GM23338 (cell line): ENCODE measurements at regions not wholly inside any gene's neighbourhood (a gene's known extent, or its start where the extent isn't known, plus 50 kb on each side); places are given as distances from the start of the nearest gene placed in this dataset.

ENCODE experiments used
- ATAC-seq: fragments of 200-7000 bp; cut with Tn5 transposase; 3 replicates; pipeline ENCODE4 v1.9.1; 2020
- DNase-seq: peaks from one replicate; pipeline ENCODE4 v3.0.0-alpha.2; 2015; ENCODE audit warnings: low spot score
- H2AFZ ChIP-seq: fragments of 200-600 bp; sonication (generic); 2 replicates; pipeline ENCODE4 v1.8.0; 2016; ENCODE audit warnings: antibody characterized with exemption, mild to moderate bottlenecking, moderate library complexity
- H3F3A ChIP-seq: fragments of 200-600 bp; sonication (generic); replicated peaks from 2 replicates; pipeline ENCODE4 v1.8.0; 2017; ENCODE audit warnings: antibody characterized with exemption, mixed run types, low read depth
- H3K27ac ChIP-seq: fragments of 200-600 bp; sonication (generic); 2 replicates; pipeline ENCODE4 v1.6.1; 2016; ENCODE audit warnings: low read depth
- H3K27me3 ChIP-seq: fragments of 200-600 bp; sonication (generic); 2 replicates; pipeline ENCODE4 v1.8.0; 2016; ENCODE audit warnings: mild to moderate bottlenecking, mixed run types, moderate library complexity; ENCODE audit not compliant: insufficient read depth
- H3K36me3 ChIP-seq: fragments of 200-600 bp; sonication (generic); 2 replicates; pipeline ENCODE4 v1.8.0; 2016; ENCODE audit warnings: mild to moderate bottlenecking; ENCODE audit not compliant: insufficient read depth
- H3K4me1 ChIP-seq: fragments of 200-600 bp; sonication (generic); 2 replicates; pipeline ENCODE4 v1.8.0; 2016; ENCODE audit warnings: mild to moderate bottlenecking, moderate library complexity; ENCODE audit not compliant: insufficient read depth
- H3K4me2 ChIP-seq: fragments of 200-600 bp; sonication (generic); 2 replicates; pipeline ENCODE4 v1.7.1; 2017; ENCODE audit warnings: mixed run types
- H3K4me3 ChIP-seq: fragments of 200-600 bp; sonication (generic); 2 replicates; pipeline ENCODE4 v1.6.1; 2016; ENCODE audit warnings: mixed run types
- H3K79me2 ChIP-seq: fragments of 200-600 bp; sonication (generic); replicated peaks from 2 replicates; pipeline ENCODE4 v1.8.0; 2017; ENCODE audit warnings: mild to moderate bottlenecking; ENCODE audit not compliant: insufficient read depth
- H3K9me2 ChIP-seq: fragments of 200-600 bp; sonication (generic); 2 replicates; pipeline ENCODE4 v1.8.0; 2017; ENCODE audit not compliant: insufficient read depth
- H4K20me1 ChIP-seq: fragments of 200-600 bp; sonication (generic); replicated peaks from 2 replicates; pipeline ENCODE4 v1.8.0; 2017; ENCODE audit warnings: mild to moderate bottlenecking; ENCODE audit not compliant: insufficient read depth
- H3K27ac Mint-ChIP-seq: 2 replicates; pipeline ENCODE4 v1.8.0; 2020; ENCODE audit warnings: inconsistent platforms, mild to moderate bottlenecking, moderate library complexity, mixed read lengths
- H3K27me3 Mint-ChIP-seq: 3 replicates; pipeline ENCODE4 v1.8.0; 2022; ENCODE audit warnings: low read depth, mild to moderate bottlenecking, moderate library complexity, mixed read lengths, inconsistent platforms; ENCODE audit not compliant: insufficient read depth, poor library complexity
- H3K36me3 Mint-ChIP-seq: 3 replicates; pipeline ENCODE4 v1.8.0; 2021; ENCODE audit warnings: low read depth, mild to moderate bottlenecking, inconsistent platforms, moderate library complexity, mixed read lengths
- H3K4me1 Mint-ChIP-seq: 3 replicates; pipeline ENCODE4 v1.8.0; 2020; ENCODE audit warnings: mild to moderate bottlenecking, inconsistent platforms, mixed read lengths
- H3K4me3 Mint-ChIP-seq: 3 replicates; pipeline ENCODE4 v1.8.0; 2021; ENCODE audit warnings: moderate library complexity, mild to moderate bottlenecking, inconsistent platforms, mixed read lengths
- H3K9me3 Mint-ChIP-seq: 3 replicates; pipeline ENCODE4 v1.8.0; 2020; ENCODE audit warnings: moderate library complexity, mild to moderate bottlenecking, inconsistent platforms, mixed read lengths
- CREB1 ChIP-seq: fragments of 250-450 bp; sonication (Bioruptor Pico); IDR thresholded peaks from 2 replicates; pipeline ENCODE4 v1.5.0; 2020; ENCODE audit warnings: low read depth, mild to moderate bottlenecking, moderate library complexity
- EZH2 ChIP-seq: fragments of 200-600 bp; sonication (generic); IDR thresholded peaks from one replicate; pipeline ENCODE4 v1.8.0; 2017; ENCODE audit warnings: antibody characterized with exemption, mild to moderate bottlenecking, low read depth; ENCODE audit not compliant: unreplicated experiment
- EZH2phosphoT487 ChIP-seq: fragments of 200-600 bp; sonication (generic); IDR thresholded peaks from one replicate; pipeline ENCODE4 v1.8.1; 2018; ENCODE audit warnings: antibody characterized with exemption; ENCODE audit not compliant: unreplicated experiment
- JUNB ChIP-seq: IDR thresholded peaks from one replicate; pipeline ENCODE4 v1.6.1; 2016; ENCODE audit warnings: antibody characterized with exemption; ENCODE audit not compliant: unreplicated experiment
- NANOG ChIP-seq: IDR thresholded peaks from 2 replicates; pipeline ENCODE4 v1.6.1; 2016; ENCODE audit warnings: antibody characterized with exemption, borderline replicate concordance
- POLR2AphosphoS5 ChIP-seq: IDR thresholded peaks from 2 replicates; pipeline ENCODE4 v1.6.1; 2016; ENCODE audit warnings: antibody characterized with exemption, low read depth
- STAT1 ChIP-seq: IDR thresholded peaks from one replicate; pipeline ENCODE4 v1.6.1; 2016; ENCODE audit warnings: antibody characterized with exemption; ENCODE audit not compliant: unreplicated experiment
- ZNF114 ChIP-seq: fragments of 250-450 bp; sonication (Bioruptor Pico); IDR thresholded peaks from 2 replicates; pipeline ENCODE4 v1.5.0; 2020; ENCODE audit warnings: mild to moderate bottlenecking, moderate library complexity
- ZNF331 ChIP-seq: fragments of 250-450 bp; sonication (Bioruptor Pico); IDR thresholded peaks from 2 replicates; pipeline ENCODE4 v1.5.0; 2020; ENCODE audit warnings: low read depth, mild to moderate bottlenecking, moderate library complexity
- TF ChIP-seq, protein P1 (sequence below): fragments of 250-450 bp; sonication (Bioruptor Pico); IDR thresholded peaks from 2 replicates; pipeline ENCODE4 v1.5.0; 2020; ENCODE audit warnings: mild to moderate bottlenecking, moderate library complexity
- TF ChIP-seq, protein P2 (sequence below): IDR thresholded peaks from one replicate; pipeline ENCODE4 v1.6.1; 2018; ENCODE audit warnings: antibody characterized with exemption; ENCODE audit not compliant: unreplicated experiment
- TF ChIP-seq, protein P3 (sequence below): IDR thresholded peaks from 2 replicates; pipeline ENCODE4 v1.6.1; 2016; ENCODE audit warnings: antibody characterized with exemption
- TF ChIP-seq, protein P4 (sequence below), 2 experiments: fragments of 200-600 bp in 1 of 2; sonication (generic) in 1 of 2; conservative IDR thresholded peaks; 2 replicates each; pipeline versions ENCODE4 v1.5.1 to v1.6.1; 2016 to 2017; ENCODE audit warnings: antibody characterized with exemption in 2 of 2, low read depth in 2 of 2, mild to moderate bottlenecking in 2 of 2, moderate library complexity in 1 of 2

DNA sequence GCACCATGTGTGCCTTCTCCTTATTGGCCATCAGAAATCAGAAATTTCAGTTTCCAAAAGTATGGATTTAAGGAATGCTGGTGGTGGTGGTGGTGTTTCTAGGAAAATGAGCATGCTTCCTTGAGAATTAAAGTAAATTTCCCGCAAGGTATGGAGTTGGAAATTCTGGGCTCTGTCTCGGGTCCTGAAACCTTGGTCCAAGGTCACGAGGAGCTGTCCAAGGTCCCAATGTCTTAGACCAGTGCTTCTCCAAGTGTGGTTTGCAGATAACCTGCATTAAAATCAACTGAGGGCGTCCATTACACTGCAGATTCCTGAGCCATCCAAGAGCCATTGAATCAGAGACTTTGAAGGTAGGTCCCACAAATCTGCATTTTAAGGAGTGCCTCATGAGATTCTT, 210.9 kb upstream of the PKDCC start:
- Histone ChIP-seq H3K9me2 (no peaks in the 10 kb centered on the region), H3K4me3 (no peak overlapping the region), H4K20me1 (no peaks in the 10 kb centered on the region; the same call in 1 of the 2 replicates), H3F3A (no peaks in the 10 kb centered on the region; the same call in 1 of the 2 replicates), H3K36me3 (no peaks in the 10 kb centered on the region), H3K27me3 (no peaks in the 10 kb centered on the region), H3K27ac (no peak overlapping the region), H3K4me2 (no peak overlapping the region), H2AFZ (no peak overlapping the region), H3K4me1 (peaks cover 5% of the 10 kb centered on the region), H3K79me2 (no peaks in the 10 kb centered on the region)
- Mint-ChIP-seq H3K4me1 (no peaks in the 10 kb centered on the region), H3K36me3 (no peaks in the 10 kb centered on the region), H3K4me3 (no peak overlapping the region), H3K27ac (no peak overlapping the region), H3K9me3 (no peaks in the 10 kb centered on the region), H3K27me3 (peaks cover 4% of the 10 kb centered on the region)
- peak; percentile 5; the same call in 2 of the 3 replicates for ATAC-seq
- no peak for TF ChIP-seq JUNB
- TF ChIP-seq, protein P1, sequence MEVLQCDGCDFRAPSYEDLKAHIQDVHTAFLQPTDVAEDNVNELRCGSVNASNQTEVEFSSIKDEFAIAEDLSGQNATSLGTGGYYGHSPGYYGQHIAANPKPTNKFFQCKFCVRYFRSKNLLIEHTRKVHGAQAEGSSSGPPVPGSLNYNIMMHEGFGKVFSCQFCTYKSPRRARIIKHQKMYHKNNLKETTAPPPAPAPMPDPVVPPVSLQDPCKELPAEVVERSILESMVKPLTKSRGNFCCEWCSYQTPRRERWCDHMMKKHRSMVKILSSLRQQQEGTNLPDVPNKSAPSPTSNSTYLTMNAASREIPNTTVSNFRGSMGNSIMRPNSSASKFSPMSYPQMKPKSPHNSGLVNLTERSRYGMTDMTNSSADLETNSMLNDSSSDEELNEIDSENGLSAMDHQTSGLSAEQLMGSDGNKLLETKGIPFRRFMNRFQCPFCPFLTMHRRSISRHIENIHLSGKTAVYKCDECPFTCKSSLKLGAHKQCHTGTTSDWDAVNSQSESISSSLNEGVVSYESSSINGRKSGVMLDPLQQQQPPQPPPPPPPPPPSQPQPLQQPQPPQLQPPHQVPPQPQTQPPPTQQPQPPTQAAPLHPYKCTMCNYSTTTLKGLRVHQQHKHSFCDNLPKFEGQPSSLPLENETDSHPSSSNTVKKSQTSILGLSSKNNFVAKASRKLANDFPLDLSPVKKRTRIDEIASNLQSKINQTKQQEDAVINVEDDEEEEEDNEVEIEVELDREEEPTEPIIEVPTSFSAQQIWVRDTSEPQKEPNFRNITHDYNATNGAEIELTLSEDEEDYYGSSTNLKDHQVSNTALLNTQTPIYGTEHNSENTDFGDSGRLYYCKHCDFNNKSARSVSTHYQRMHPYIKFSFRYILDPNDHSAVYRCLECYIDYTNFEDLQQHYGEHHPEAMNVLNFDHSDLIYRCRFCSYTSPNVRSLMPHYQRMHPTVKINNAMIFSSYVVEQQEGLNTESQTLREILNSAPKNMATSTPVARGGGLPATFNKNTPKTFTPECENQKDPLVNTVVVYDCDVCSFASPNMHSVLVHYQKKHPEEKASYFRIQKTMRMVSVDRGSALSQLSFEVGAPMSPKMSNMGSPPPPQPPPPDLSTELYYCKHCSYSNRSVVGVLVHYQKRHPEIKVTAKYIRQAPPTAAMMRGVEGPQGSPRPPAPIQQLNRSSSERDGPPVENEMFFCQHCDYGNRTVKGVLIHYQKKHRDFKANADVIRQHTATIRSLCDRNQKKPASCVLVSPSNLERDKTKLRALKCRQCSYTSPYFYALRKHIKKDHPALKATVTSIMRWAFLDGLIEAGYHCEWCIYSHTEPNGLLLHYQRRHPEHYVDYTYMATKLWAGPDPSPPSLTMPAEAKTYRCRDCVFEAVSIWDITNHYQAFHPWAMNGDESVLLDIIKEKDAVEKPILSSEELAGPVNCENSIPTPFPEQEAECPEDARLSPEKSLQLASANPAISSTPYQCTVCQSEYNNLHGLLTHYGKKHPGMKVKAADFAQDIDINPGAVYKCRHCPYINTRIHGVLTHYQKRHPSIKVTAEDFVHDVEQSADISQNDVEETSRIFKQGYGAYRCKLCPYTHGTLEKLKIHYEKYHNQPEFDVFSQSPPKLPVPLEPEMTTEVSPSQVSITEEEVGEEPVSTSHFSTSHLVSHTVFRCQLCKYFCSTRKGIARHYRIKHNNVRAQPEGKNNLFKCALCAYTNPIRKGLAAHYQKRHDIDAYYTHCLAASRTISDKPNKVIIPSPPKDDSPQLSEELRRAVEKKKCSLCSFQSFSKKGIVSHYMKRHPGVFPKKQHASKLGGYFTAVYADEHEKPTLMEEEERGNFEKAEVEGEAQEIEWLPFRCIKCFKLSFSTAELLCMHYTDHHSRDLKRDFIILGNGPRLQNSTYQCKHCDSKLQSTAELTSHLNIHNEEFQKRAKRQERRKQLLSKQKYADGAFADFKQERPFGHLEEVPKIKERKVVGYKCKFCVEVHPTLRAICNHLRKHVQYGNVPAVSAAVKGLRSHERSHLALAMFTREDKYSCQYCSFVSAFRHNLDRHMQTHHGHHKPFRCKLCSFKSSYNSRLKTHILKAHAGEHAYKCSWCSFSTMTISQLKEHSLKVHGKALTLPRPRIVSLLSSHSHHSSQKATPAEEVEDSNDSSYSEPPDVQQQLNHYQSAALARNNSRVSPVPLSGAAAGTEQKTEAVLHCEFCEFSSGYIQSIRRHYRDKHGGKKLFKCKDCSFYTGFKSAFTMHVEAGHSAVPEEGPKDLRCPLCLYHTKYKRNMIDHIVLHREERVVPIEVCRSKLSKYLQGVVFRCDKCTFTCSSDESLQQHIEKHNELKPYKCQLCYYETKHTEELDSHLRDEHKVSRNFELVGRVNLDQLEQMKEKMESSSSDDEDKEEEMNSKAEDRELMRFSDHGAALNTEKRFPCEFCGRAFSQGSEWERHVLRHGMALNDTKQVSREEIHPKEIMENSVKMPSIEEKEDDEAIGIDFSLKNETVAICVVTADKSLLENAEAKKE: 0 out of 2 replicates have a peak, but pooled peaks have one; percentile 14
- TF ChIP-seq ZNF114 (CRISPR knock-in tag): no peak
- no peak for TF ChIP-seq POLR2AphosphoS5
- peak; percentile 47; the same call in 1 of the 2 replicates for TF ChIP-seq ZNF331
- no peak for TF ChIP-seq EZH2
- TF ChIP-seq, protein P2, sequence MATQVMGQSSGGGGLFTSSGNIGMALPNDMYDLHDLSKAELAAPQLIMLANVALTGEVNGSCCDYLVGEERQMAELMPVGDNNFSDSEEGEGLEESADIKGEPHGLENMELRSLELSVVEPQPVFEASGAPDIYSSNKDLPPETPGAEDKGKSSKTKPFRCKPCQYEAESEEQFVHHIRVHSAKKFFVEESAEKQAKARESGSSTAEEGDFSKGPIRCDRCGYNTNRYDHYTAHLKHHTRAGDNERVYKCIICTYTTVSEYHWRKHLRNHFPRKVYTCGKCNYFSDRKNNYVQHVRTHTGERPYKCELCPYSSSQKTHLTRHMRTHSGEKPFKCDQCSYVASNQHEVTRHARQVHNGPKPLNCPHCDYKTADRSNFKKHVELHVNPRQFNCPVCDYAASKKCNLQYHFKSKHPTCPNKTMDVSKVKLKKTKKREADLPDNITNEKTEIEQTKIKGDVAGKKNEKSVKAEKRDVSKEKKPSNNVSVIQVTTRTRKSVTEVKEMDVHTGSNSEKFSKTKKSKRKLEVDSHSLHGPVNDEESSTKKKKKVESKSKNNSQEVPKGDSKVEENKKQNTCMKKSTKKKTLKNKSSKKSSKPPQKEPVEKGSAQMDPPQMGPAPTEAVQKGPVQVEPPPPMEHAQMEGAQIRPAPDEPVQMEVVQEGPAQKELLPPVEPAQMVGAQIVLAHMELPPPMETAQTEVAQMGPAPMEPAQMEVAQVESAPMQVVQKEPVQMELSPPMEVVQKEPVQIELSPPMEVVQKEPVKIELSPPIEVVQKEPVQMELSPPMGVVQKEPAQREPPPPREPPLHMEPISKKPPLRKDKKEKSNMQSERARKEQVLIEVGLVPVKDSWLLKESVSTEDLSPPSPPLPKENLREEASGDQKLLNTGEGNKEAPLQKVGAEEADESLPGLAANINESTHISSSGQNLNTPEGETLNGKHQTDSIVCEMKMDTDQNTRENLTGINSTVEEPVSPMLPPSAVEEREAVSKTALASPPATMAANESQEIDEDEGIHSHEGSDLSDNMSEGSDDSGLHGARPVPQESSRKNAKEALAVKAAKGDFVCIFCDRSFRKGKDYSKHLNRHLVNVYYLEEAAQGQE: peak; percentile 97
- TF ChIP-seq EZH2phosphoT487: no peak
- TF ChIP-seq, protein P3, sequence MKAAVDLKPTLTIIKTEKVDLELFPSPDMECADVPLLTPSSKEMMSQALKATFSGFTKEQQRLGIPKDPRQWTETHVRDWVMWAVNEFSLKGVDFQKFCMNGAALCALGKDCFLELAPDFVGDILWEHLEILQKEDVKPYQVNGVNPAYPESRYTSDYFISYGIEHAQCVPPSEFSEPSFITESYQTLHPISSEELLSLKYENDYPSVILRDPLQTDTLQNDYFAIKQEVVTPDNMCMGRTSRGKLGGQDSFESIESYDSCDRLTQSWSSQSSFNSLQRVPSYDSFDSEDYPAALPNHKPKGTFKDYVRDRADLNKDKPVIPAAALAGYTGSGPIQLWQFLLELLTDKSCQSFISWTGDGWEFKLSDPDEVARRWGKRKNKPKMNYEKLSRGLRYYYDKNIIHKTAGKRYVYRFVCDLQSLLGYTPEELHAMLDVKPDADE: no peak
- TF ChIP-seq, protein P4, sequence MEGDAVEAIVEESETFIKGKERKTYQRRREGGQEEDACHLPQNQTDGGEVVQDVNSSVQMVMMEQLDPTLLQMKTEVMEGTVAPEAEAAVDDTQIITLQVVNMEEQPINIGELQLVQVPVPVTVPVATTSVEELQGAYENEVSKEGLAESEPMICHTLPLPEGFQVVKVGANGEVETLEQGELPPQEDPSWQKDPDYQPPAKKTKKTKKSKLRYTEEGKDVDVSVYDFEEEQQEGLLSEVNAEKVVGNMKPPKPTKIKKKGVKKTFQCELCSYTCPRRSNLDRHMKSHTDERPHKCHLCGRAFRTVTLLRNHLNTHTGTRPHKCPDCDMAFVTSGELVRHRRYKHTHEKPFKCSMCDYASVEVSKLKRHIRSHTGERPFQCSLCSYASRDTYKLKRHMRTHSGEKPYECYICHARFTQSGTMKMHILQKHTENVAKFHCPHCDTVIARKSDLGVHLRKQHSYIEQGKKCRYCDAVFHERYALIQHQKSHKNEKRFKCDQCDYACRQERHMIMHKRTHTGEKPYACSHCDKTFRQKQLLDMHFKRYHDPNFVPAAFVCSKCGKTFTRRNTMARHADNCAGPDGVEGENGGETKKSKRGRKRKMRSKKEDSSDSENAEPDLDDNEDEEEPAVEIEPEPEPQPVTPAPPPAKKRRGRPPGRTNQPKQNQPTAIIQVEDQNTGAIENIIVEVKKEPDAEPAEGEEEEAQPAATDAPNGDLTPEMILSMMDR (conservative IDR thresholded peaks at IDR 0.05; ENCODE audit: low read depth in 2 of 2): no peak
- peak; percentile 56 for TF ChIP-seq CREB1 (CRISPR knock-in tag)
- no peak for TF ChIP-seq NANOG
- TF ChIP-seq STAT1: no peak
- peak; percentile 91 for DNase-seq
